ENCODE measurements at regions not wholly inside any gene's neighbourhood (a gene's known extent, or its start where the extent isn't known, plus 50 kb on each side); places are given as distances from the start of the nearest gene placed in this dataset.

DNA sequence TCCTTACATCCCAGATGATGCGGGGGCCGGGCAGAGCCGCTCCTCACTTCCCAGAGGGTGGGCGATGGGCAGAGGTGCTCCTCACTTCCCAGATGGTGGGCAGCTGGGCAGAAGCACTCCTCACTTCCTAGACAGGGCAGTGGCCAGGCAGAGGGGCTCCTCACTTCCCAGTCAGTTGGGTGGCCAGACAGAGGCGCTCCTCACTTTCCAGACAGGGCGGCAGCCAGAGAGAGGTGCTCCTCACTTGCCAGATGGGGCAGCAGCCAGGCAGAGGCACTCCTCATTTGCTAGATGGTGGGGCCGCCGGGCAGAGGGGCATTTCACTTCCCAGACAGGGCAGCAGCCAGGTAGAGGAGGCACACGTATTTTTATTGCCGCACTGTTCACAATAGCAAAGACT, 622.0 kb upstream of the KCNMB2 start:
- POLR2A ChIA-PET (ENCODE audit: partially characterized antibody), result no interaction called here
- no peak overlapping the region for H2BK15ac ChIP-seq (ENCODE audit: low read length)
- no peak overlapping the region for H3K4me2 ChIP-seq (ENCODE audit: insufficient read depth in 1 of 2, low read depth in 2 of 2, low read length in 2 of 2)
- no peak overlapping the region for H3K14ac ChIP-seq (ENCODE audit: insufficient read length)
- no peak overlapping the region for H3K27ac ChIP-seq (ENCODE audit: low read depth, low read length)
- DNase-seq (ENCODE audit: low read depth in 1 of 2, low spot score in 2 of 2) (no peak), FAIRE-seq (no peak)
- no peak overlapping the region for H3K4me3 ChIP-seq (ENCODE audit: extremely low read depth in 1 of 4, insufficient read depth in 2 of 4, low read depth in 3 of 4, low read length in 4 of 4)
- 99% methylated on average over 10 of the region's 10 CpGs; no CpG with 5 or more reads in 1 of the 2 experiments for WGBS, 2 experiments (ENCODE audit: extremely low coverage in 1 of 2, insufficient coverage in 1 of 2, insufficient read length in 1 of 2, insufficient replicate concordance in 2 of 2, low coverage in 1 of 2, low lambda C conversion rate in 2 of 2, missing lambda C conversion rate in 1 of 2)
- H3K79me2 ChIP-seq (ENCODE audit: control insufficient read depth in 1 of 2, insufficient read depth in 2 of 2, low read length in 2 of 2), result no peaks in the 10 kb centered on the region
- no peaks in the 10 kb centered on the region for H3K36me3 ChIP-seq (ENCODE audit: control insufficient read depth in 2 of 4, insufficient read depth in 4 of 4, low read length in 3 of 4)
- no peak overlapping the region for H2AFZ ChIP-seq (ENCODE audit: low read length)
- no peak overlapping the region for H2BK5ac ChIP-seq (ENCODE audit: low read depth, low read length)
- H2BK12ac ChIP-seq (ENCODE audit: low read depth, low read length), result no peak overlapping the region
- no peaks in the 10 kb centered on the region for H3K27me3 ChIP-seq (replicated peaks in 1 of 4; ENCODE audit: control insufficient read depth in 3 of 4, extremely low read depth in 1 of 4, insufficient read depth in 3 of 4, low read length in 3 of 4)
- H3K56ac ChIP-seq (replicated peaks; ENCODE audit: insufficient read length, low read depth, low read length), result no peak overlapping the region
- CTCF ChIA-PET (ENCODE audit: partially characterized antibody), result no interaction called here
- H3K4ac ChIP-seq (replicated peaks; ENCODE audit: insufficient read length, low read depth, low read length), result no peak overlapping the region
- H3K79me1 ChIP-seq (ENCODE audit: low read depth, low read length), result no peaks in the 10 kb centered on the region
- H3K9me3 ChIP-seq (ENCODE audit: insufficient read depth in 2 of 2, low read depth in 1 of 2, low read length in 1 of 2), result no peaks in the 10 kb centered on the region
- H4K91ac ChIP-seq (replicated peaks; ENCODE audit: insufficient read length, low read length), result no peak overlapping the region
- H2BK20ac ChIP-seq (ENCODE audit: low read length), result no peak overlapping the region
- TF ChIP-seq RXRA (IDR thresholded peaks at IDR 0.05; ENCODE audit: insufficient read depth, low read depth, low read length) (no peak), TAF1 (IDR thresholded peaks at IDR 0.05; ENCODE audit: low read depth, low read length) (no peak), EGR1 (IDR thresholded peaks at IDR 0.05; ENCODE audit: borderline replicate concordance, low read depth, low read length) (no peak), CTCF (IDR thresholded peaks at IDR 0.05; ENCODE audit: control extremely low read depth in 1 of 3, insufficient read depth in 1 of 3, low read depth in 1 of 3, low read length in 3 of 3) (peak in 2 of 3 experiments; percentile 7 to 21; a peak in 3 of 4 replicates), RAD21 (IDR thresholded peaks at IDR 0.05 in 1 of 2, conservative IDR thresholded peaks at IDR 0.05 in 1 of 2; ENCODE audit: low read depth in 2 of 2, low read length in 2 of 2) (peak; percentile 30 to 33; a peak in 3 of 4 replicates), TCF12 (IDR thresholded peaks at IDR 0.05; ENCODE audit: low read depth, low read length) (no peak)
- no peak overlapping the region for H3K9ac ChIP-seq (replicated peaks in 1 of 4; ENCODE audit: extremely low read depth in 1 of 4, low read depth in 3 of 4, low read length in 3 of 4)
- H3K23ac ChIP-seq (ENCODE audit: insufficient read length), result no peak overlapping the region
- no peak overlapping the region for H3K18ac ChIP-seq (ENCODE audit: extremely low read depth, low read length)
- H3K23me2 ChIP-seq (ENCODE audit: low read depth, low read length), result no peaks in the 10 kb centered on the region
- no peak overlapping the region for H2AK5ac ChIP-seq (ENCODE audit: low read depth, low read length)
- H4K20me1 ChIP-seq (replicated peaks in 1 of 2; ENCODE audit: control insufficient read depth in 1 of 2, insufficient read depth in 2 of 2, low read length in 2 of 2), result no peaks in the 10 kb centered on the region
- H4K5ac ChIP-seq (ENCODE audit: insufficient read length, low read depth, low read length), result no peak overlapping the region
- no peak overlapping the region; the same call in 1 of the 2 replicates for H4K8ac ChIP-seq (ENCODE audit: extremely low read depth, insufficient read depth, low read length)
- no peak overlapping the region for H2BK120ac ChIP-seq (replicated peaks; ENCODE audit: low read depth, low read length)
- H3K4me1 ChIP-seq (replicated peaks in 1 of 4; ENCODE audit: control insufficient read depth in 3 of 4, insufficient read depth in 4 of 4, low read length in 3 of 4), result no peaks in the 10 kb centered on the region
